G401.6 (cell line): ENCODE measurements at regions not wholly inside any gene's neighbourhood (a gene's known extent, or its start where the extent isn't known, plus 50 kb on each side); places are given as distances from the start of the nearest gene placed in this dataset.

Experiments
- FAIRE-seq: peaks from 2 replicates; lab custom pipeline; 2012; peaks lifted over from hg19 to GRCh38; lab: Jason Lieb, UNC

DNA sequence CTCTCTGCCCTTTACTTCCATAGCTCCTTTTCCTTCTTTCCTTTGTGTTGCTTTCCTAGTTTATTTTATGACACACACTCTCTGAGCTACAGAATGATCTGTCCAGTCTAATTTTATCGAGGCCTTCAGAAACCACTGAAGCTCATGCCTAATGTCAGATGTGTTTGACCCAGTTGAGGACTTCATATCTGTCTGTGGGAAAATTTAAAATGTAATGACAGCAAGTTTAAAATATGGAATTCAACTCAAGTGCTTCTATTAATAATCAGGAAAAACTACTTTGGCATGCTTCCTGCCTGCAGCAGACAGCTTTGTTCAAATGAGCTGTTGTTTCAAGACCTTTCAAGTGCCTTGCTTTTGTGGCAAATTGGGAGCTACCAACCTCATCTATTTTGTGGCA is 261.8 kb upstream of the MTNR1B start:
- FAIRE-seq = no peak

DNA sequence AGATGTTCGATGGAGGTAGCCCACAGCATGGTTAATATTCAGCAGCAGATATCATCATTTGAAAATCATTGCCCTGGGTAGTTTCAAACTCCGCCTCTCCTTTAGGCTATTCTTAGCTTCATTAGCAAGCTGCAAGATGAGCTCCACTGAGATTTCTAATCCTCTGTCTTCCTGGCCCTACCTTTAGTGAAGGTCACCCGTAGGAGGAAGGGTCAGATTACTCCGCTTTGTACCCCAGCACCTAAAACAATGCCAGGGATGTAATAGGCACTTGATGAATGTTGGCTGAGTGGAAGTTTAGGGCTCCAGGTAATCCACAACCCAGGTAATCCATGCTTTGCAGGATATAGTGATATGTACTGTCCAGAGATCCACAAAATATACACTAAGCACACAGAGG is 260.1 kb upstream of the MTNR1B start:
- FAIRE-seq = no peak

DNA sequence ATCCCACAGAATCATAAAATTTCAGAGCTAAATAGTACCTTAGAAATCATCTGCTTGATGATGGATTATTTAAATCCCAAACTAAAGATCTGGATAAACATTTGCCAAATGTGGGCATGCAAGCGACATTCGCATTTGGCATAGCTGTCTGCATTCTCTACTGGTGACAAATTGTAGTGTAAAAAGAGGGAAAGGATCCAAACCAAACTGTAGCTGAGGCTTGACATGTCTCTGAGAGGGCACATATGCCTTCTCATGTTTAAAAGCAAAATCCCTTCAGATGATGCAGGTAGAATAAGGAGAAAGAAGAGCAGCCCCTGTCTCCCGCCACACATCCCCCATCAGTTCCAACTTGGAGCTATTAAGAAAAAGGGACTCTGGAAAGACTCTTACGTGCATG is 257.5 kb upstream of the MTNR1B start:
- FAIRE-seq = no peak

DNA sequence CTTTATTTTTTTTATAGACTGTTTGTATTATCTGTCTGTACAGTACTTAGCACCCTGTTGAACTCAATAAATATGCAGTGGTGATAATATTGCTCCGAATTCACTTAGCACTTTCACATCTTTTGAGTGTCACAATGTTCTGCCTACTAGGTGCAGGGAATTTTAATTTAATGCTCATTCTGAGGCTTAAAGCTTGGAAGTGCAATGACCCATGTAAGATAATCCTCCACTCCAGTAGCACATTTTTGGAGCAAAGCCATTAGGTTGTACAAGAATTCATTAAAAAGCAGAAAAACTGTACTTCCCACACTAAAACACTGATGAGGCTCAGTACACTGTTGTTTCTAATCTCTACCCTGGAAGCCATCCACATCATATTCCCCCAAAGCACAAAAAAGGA is 255.3 kb upstream of the MTNR1B start:
- no peak for FAIRE-seq

DNA sequence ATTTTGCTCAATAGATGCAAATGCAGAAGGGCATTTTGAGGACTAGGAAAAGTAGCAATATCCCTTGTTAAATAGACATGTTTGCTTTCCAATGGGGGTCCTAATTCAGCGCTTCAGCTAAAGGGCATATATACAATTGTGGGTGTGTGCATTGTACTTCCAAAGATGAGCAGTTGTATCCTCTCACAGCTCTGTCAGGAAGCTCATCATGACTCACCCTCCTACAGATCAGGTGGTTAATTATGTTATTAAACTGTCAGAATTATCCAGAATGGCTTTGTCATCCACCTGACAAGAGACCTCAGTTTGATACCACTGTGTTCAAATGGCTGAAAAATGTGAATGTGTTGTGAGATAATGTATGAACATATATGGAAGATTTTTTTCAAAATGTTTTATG is 252.2 kb upstream of the MTNR1B start:
- FAIRE-seq = no peak

DNA sequence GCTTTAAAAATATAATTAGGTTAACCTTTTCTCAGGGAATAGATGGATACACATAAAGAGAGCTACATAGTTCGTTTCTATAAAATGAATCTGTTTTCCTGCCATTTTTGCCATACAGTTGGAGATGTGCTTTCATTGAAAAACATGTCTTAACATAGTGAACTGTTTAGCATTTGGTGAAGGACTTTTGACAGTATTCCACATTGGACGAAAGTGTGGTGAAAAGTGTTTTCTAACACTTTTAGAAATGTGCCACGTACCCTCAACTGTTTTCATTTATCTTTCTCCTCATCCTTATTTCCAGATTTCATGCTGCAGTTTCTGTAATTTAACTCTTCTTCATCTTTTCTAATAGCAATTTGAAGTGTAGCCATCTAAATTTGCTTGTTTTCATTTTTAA is 249.1 kb upstream of the MTNR1B start:
- FAIRE-seq = no peak

DNA sequence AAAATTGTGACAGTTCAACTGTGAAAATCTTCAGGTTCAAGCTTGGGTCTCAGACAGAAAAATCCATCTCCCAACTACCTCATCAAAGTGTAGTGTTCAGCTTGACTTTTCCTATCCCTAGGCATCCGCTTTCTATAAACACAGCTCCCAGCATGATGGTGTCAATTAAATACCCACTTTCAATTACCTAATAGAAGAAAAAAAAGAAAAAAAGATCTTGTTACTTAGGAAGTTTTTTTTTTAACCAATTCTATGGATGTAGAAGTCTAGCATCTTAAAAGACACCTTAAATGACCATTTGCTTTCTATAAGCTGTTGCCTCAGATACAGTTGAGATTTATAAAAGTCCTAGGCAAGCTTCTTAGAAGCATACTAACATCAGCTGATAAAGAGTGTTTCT is 244.1 kb upstream of the MTNR1B start:
- no peak for FAIRE-seq

DNA sequence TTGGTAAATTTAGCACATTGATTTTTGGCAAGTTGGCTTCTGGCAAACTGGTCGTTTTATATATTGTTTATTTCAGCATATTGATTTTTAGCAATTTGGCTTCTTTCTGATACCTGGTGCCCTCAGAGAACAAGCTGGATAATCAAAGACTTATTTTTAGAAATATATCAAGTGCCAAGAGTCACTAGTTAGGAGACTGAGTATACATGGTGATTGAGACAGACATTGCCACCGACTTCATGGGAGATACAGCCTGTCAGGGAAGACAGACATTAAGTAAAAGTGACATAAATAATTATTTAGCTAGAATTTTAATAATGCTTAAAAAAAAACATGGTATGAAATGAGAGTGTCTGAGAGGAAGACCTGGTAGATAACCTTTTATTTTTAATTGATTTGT is 242.3 kb upstream of the MTNR1B start:
- no peak for FAIRE-seq

DNA sequence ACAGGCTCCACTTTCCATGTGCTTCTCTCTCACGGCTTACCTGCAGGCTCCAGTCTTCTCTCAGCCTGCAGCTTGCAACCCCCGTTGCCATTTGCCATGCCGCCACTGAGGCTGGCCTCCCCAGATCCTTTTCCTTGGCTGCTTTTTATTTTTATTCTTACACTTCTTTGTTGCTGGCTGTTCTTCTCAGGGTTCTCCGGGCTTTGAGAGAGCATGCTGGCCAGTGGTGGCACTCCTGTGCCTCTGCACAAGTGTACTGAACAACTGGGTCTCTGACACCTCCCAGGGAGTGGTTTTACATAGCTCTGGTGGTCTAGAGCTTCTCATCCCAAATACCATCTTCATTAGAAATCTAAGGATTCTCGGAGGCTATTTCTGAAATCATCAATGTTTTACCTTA is 241.7 kb upstream of the MTNR1B start:
- no peak for FAIRE-seq

DNA sequence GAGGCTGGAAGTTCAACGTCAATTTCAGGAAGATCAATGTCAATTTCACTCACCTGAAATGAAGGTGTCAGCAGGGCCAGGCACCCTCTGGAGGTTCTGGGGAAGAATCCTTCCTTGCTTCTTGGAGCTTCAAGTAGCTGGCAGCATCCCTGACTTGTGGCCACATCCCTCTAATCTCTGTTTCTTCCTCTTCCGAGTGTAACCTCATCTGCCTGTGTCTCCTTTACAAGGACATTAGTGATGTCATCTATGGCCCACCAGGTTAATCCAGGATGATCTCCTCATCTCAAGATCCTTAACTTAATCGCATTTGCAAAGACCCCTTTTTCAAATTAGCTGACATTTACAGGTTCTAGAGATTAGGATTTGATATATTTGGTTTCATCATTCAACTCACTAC is 240.8 kb upstream of the MTNR1B start:
- FAIRE-seq = no peak

DNA sequence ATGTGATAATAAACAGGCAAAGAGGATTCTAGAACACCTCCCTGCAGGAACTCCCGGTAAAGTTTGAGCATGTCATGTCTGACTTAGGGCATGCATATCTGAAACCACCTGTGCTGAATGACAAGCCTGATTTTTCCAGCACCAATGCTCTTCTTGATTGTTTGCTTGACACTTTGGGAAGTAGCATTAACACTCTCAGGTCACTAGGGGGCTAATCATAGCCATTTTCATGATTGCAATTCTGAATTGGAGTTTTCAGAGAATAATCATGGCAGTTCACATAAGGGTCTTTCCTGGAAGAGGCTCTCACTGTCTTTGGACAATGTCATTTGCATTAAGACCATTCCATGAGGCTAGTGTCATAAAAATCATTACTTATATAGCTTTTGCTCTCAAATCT is 234.4 kb upstream of the MTNR1B start:
- FAIRE-seq = no peak

DNA sequence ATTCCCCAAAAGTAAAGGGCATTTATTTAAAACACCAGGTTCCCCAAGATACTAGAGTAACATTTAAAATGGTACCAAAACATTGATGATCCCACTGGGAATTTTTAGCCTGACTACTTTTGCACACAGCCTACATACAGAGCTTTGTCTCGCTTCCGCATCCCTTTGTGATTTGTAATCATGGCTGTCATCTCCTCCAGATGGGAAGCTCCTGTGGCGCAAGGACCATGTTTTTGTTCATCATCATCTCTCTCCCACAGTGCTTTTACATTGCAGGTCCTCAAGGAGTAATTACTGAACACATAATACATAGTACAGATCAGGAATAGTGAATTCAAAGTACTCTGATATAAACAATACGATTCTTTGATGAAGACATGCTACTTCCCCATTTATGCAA is 231.2 kb upstream of the MTNR1B start:
- no peak for FAIRE-seq

DNA sequence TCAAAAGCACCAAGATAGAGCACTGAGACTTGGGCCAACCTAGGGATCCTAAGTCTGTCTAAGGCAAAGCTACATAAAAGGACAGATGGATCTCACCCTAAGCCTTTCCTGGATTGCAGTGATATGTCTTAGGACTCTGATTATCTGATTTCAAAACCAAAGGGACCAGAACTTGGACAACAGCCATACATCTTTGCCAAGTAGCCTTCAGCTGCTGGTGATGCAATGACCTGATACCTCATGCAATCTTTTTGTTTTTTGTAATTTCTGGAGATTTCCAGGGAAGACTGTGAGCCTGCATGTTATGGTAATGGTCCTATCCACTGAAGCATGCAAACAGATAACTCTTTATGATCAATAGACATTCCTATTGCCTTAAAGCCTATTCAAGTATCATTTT is 230.4 kb upstream of the MTNR1B start:
- FAIRE-seq = no peak

DNA sequence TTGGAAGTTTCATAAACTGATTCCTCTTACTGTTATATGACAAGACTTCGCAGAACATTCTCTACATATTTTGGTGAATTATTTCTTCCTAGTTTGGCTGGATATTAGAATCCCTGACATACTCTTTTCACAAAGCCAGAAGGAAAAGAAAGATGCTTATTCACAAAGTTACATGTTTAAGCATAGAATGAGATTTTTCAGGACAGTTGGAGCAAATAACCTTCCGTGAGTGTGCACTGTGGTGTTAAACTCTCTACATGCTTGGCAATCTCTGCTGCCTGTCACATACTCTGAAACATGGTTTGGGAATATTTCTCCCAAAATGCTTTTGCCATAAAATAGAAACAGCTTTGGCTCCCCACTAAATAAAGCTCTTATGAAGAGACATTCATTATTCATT is 230.0 kb upstream of the MTNR1B start:
- FAIRE-seq = no peak

DNA sequence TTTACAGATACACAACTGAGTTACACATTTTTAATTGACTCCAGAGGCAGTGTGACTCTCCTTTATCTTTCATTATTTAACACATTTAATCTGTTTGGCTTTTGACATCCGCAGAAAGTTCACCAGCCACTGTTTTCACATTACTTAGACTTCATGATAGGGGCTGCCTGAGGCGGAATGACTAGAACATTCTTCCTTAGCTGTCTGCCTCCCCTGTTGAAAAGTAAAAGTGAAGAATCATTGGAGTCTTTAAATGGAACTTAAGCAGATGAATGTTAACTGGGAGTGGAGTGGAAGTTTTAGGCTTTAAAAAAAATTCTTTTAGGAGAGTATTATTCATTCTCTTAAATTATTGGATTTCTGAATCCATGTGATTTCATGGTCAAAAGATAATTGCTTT is 229.2 kb upstream of the MTNR1B start:
- FAIRE-seq = no peak

DNA sequence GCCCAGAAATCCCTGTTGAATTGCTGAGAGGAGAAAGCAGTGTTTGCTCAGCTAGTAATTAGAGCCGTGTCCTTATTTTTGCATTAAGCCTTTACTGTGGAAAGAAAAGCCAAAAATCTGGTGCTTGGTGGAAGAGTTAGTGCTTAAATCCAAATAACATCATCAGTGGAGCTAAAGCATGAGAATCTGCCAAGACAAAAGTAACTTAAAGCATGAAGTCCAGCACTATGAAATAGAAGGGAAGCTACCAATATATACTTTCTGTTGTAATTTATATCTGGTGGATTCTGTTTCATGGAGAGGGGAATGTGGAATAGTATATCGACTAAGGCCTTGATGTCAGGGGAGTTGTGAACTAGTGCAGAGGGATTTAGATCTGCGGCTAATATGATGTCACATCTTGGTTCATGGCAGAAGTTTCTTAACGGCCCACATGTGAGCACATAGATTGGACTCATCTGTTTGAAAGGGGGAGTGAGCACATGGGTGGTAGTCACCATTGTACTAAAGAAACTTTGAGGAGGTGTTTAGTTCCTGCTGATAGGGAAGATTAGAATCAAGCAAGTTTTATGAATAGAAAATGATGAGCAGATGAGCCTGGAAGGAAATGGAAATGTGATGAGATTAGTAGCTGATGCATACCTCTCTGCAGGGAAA is 224.4 kb upstream of the MTNR1B start:
- FAIRE-seq = no peak

DNA sequence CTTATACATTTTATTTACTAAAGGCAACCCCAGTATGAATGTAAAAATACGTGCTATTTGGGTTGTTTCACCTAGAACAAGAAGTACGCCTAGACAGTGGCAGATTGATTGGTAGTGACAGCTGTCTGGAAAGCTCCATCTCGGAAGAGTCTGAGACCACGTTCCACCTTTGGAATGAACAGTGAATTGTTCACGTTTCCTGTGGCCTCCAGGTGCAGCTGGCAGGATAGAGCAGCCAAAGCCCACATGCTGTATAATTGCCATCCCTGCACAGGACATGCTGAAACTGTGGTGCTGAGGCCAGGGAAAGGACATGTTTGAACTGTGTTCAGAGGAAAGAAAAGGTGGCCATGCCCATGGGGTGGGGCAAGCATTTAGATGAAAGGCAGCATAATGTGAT is 218.7 kb upstream of the MTNR1B start:
- FAIRE-seq = no peak

DNA sequence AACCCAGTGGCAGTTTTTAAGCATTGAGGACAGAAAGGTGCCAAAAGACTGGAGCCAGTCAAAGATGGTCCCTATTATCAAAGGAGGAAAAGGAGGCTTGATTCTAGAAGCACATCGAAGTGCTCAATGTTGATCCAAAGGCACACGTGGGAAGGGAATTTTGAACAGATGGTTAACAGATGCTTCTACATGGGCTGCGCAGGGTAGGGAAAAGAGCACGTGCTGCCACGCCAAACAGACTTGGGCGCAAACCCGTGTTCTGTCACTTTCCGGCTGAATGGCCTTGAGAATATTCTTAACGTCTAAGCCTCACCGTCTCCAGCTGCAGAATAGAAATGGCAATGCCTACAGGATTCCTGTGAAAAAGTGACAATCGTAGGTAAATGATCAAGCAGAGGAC is 217.9 kb upstream of the MTNR1B start:
- FAIRE-seq = no peak

DNA sequence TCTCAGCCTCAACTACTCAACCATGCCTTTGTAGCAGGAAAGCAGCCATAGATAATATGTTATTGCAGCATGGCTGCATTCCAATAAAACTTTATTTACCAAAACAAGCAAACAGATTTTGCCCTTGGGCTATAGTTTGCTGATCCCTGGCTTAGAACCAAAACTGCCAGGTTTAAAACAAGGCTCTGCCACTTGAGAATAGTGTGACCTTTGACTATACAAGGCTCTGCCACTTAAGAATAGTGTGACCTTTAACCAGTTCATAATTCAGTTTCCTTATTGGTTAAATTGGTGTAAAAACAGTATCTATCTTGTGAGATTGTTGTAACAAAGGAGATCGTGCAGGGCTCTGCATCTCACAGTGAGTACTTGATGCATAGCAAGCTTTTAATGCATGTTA is 217.3 kb upstream of the MTNR1B start:
- no peak for FAIRE-seq

DNA sequence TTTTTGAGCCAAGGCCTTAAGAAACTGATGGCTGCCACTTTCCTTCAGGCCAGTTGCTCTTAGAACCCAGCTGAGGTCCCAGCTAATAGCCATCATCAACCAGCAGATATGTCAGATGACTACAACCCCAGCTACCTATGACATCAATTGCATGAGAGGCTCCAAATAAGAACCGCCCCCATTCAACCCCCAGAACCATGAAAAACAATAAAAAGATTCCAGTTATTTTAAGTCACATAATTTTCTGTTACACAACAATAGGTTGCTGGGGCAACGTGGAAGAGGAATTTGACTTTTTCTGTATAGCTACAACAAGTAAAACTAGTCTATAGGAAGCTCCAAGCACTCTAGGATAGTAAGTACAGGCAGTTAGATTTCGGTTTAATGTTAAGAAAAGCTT is 216.3 kb upstream of the MTNR1B start:
- FAIRE-seq = no peak

DNA sequence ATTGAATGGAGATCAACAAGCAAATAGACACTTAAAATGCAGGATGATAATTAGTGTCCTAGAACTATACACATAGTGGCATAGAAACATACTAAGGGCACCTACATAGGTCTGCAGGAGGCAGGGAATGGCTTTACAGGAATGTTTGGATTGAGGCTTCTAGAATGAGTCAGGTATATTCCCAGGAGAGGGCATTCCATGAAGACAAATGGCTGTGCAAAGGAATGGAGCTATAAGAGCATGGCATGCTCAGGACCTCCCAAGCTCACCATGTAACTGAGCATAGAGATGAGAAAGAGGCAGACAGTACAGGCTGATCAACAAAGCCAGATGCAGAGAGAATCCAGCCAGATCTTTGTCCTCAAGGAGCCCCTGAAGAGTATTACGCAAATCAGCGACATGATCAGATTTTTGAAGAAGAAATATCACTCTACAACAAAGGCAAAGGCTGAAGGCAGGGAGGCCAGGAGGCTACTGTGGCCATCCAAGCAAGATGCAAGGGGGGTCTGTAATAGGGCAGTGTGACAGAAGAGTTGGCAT is 211.1 kb upstream of the MTNR1B start:
- FAIRE-seq = no peak

DNA sequence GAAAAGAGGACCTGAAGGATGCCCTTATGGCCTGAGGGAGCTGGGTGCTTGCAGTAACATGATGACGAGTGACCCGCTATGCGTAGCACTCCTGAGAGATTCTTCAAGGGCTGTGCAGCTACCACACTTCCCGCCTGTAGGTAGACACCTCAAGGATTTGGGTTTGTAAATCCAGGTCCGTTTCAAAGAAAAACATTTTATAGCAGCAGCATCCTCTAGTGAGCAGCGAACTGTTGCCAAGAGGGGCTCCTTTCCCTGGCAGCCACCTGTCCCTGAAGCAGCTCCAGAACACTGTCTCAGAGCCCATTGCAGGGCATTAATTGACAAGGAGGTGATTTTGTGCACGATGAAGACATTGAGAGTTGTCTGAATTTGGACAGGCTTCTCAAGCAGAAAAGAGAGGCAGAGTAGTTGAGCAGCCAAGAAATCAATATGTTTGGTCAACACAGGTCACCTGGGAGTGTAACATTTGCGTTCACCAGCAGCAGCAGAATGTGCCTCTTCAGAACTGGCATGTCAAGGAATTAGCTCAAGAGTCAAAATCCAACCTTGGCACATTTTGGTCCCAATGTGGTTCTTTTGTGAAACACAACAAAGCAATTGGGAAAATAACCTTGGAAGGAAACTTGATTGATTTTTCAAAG is 209.8 kb upstream of the MTNR1B start:
- FAIRE-seq = no peak

DNA sequence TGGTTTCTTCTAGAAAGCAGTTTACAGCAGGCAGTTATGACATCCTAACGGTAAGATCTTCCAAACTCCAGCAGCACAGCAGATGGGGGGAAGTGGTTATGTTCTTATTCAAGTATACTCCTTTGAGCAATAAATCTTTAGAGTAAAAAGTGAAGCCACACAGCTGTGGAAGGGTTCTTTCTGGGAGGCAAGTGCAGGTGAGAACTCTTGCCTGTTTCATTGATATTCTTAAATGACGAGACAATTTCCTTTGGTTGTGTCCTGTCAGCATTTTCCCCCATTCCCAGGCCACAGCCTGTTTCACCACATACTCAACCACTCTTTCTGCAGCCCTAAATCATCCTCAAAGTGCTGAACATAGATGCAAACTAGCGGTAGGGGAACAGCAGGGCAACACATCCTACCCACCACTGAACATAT is 207.3 kb upstream of the MTNR1B start:
- no peak for FAIRE-seq

DNA sequence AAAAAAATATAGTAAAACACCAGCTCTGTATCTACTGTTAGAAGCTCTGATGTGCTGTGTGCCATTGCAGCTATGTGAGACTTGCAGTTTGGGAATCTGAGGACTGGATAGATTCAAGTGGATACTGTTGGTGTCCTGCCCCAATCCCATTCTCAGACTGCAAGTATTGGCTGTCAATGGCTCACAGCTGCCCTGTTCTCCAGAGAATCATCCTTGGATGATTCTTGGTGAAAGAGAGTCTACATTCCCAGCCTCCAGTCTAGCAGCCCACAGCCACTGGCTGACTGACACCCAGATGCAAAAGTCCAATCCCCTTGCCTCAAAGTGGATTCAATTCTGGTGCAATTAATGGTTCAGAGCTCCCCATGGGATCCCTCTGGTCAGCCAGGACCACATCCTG is 206.1 kb upstream of the MTNR1B start:
- FAIRE-seq = no peak
